Mammary epithelial cell (primary cell): ENCODE measurements at regions not wholly inside any gene's neighbourhood (a gene's known extent, or its start where the extent isn't known, plus 50 kb on each side); places are given as distances from the start of the nearest gene placed in this dataset.

Experiments
- CTCF ChIP-seq, 2 donors: IDR thresholded peaks in 1 of 2; conservative IDR thresholded peaks in 1 of 2; 2 replicates each; pipeline ENCODE4 v1.5.1; 2011 to 2012; ENCODE audit warnings: inconsistent platforms in 2 of 2, low read length in 2 of 2, mild to moderate bottlenecking in 2 of 2, control low read depth in 1 of 2, low read depth in 1 of 2; ENCODE audit not compliant: insufficient read depth in 1 of 2; ENCODE audit errors: extremely low read depth in 1 of 2
- EZH2 ChIP-seq: IDR thresholded peaks from 2 replicates; pipeline ENCODE4 v1.6.1; 2012; ENCODE audit warnings: low read length, inconsistent platforms, borderline replicate concordance

- TF ChIP-seq CTCF (conservative IDR thresholded peaks at IDR 0.05 in 1 of 2, IDR thresholded peaks at IDR 0.05 in 1 of 2; ENCODE audit: extremely low read depth in 1 of 2, insufficient read depth in 1 of 2, low read depth in 1 of 2, low read length in 2 of 2): no peak
- no peak for TF ChIP-seq EZH2
Measured at GRCh38 chr13:24110011-24110410, 50.5 kb upstream of the SPATA13 start.
